ENCODE measurements at regions not wholly inside any gene's neighbourhood (a gene's known extent, or its start where the extent isn't known, plus 50 kb on each side); places are given as distances from the start of the nearest gene placed in this dataset.
"Not testable (repeated sequence)": the region's sequence is repeated elsewhere in the genome, so short reads cannot be mapped to it uniquely, and the experiment has no call there.

- TF ChIP-seq SUZ12 (IDR thresholded peaks at IDR 0.05); ELF4 (IDR thresholded peaks at IDR 0.05); SP1 (IDR thresholded peaks at IDR 0.05); L3MBTL2 (conservative IDR thresholded peaks at IDR 0.05); FOXA1 (IDR thresholded peaks at IDR 0.05); FOXK2 (IDR thresholded peaks at IDR 0.05); CTBP1 (IDR thresholded peaks at IDR 0.05; ENCODE audit: borderline replicate concordance): not testable (repeated sequence)
These were observed 248.3 kb downstream of the CDH7 start for GRCh38 chr18:65998971-65999700.
